Smooth muscle cell (in vitro differentiated cells): ENCODE measurements at regions not wholly inside any gene's neighbourhood (a gene's known extent, or its start where the extent isn't known, plus 50 kb on each side); places are given as distances from the start of the nearest gene placed in this dataset.

ENCODE experiments used
- DNase-seq: peaks from one replicate; lab custom pipeline; 2025; ENCODE audit not compliant: unreplicated experiment; lab: John Stamatoyannopoulos, UW
- H2AFZ ChIP-seq: fragments of 200-600 bp; sonication (generic); 2 replicates; pipeline ENCODE4 v1.6.0; 2016; ENCODE audit warnings: antibody characterized with exemption, low read depth, mild to moderate bottlenecking
- H3F3A ChIP-seq: fragments of 200-600 bp; sonication (generic); 2 replicates; pipeline ENCODE4 v1.6.0; 2017; ENCODE audit warnings: antibody characterized with exemption, low read depth
- H3K27ac ChIP-seq: fragments of 200-600 bp; sonication (generic); 2 replicates; pipeline ENCODE4 v1.5.1; 2016; ENCODE audit warnings: low read depth, mild to moderate bottlenecking
- H3K27me3 ChIP-seq: fragments of 200-600 bp; sonication (generic); 2 replicates; pipeline ENCODE4 v1.6.1; 2016; ENCODE audit warnings: low read depth, mild to moderate bottlenecking
- H3K36me3 ChIP-seq: fragments of 200-600 bp; sonication (generic); 2 replicates; pipeline ENCODE4 v1.5.1; 2016; ENCODE audit warnings: low read depth
- H3K4me1 ChIP-seq: fragments of 200-600 bp; sonication (generic); 2 replicates; pipeline ENCODE4 v1.5.1; 2016; ENCODE audit warnings: low read depth
- H3K4me2 ChIP-seq: fragments of 200-600 bp; sonication (generic); 2 replicates; pipeline ENCODE4 v1.6.0; 2016; ENCODE audit warnings: mild to moderate bottlenecking
- H3K4me3 ChIP-seq: fragments of 200-600 bp; sonication (generic); 2 replicates; pipeline ENCODE4 v1.5.1; 2016; ENCODE audit warnings: mild to moderate bottlenecking
- H3K79me2 ChIP-seq: fragments of 200-600 bp; sonication (generic); 2 replicates; pipeline ENCODE4 v1.6.0; 2016; ENCODE audit warnings: low read depth, mild to moderate bottlenecking
- H3K9ac ChIP-seq: fragments of 200-600 bp; sonication (generic); 2 replicates; pipeline ENCODE4 v1.6.0; 2016; ENCODE audit warnings: low read depth
- H3K9me3 ChIP-seq: fragments of 200-600 bp; sonication (generic); replicated peaks from 2 replicates; pipeline ENCODE4 v1.5.1; 2016; ENCODE audit warnings: low read depth
- H4K20me1 ChIP-seq: fragments of 200-600 bp; sonication (generic); 2 replicates; pipeline ENCODE4 v1.6.0; 2016; ENCODE audit warnings: low read depth
- CTCF ChIP-seq: fragments of 200-600 bp; sonication (generic); IDR thresholded peaks from 2 replicates; pipeline ENCODE4 v1.5.1; 2017; ENCODE audit warnings: borderline replicate concordance, mild to moderate bottlenecking, antibody characterized with exemption; ENCODE audit not compliant: insufficient read depth, poor library complexity, severe bottlenecking
- WGBS: methylation state at CpG from one replicate; pipeline ENCODE4 v1.1.7; 2016; ENCODE audit warnings: low lambda C conversion rate; 5-methylcytosine and 5-hydroxymethylcytosine counted together

GRCh38 chr7:45416846-45417245 is 157.3 kb upstream of the ADCY1 start:
- 91% methylated on average over 1 of the region's 1 CpG for WGBS
- no peak for DNase-seq
- no peaks in the 10 kb centered on the region for H3K4me1 ChIP-seq

GRCh38 chr7:45417268-45417667 is 156.9 kb upstream of the ADCY1 start:
- H3K27me3 ChIP-seq, result peaks cover 3% of the 10 kb centered on the region
- no peaks in the 10 kb centered on the region for H3K4me1 ChIP-seq
- H2AFZ ChIP-seq, result no peak overlapping the region
- H3K4me2 ChIP-seq, result no peak overlapping the region
- no peak overlapping the region for H3K9ac ChIP-seq
- H3K4me3 ChIP-seq, result no peak overlapping the region
- H3F3A ChIP-seq, result no peaks in the 10 kb centered on the region
- no peak for TF ChIP-seq CTCF
- H3K9me3 ChIP-seq, result no peaks in the 10 kb centered on the region
- no peaks in the 10 kb centered on the region for H4K20me1 ChIP-seq
- H3K36me3 ChIP-seq, result no peaks in the 10 kb centered on the region
- 96% methylated on average over 2 of the region's 2 CpGs for WGBS
- no peaks in the 10 kb centered on the region for H3K79me2 ChIP-seq
- no peak for DNase-seq
- H3K27ac ChIP-seq, result no peak overlapping the region

More at GRCh38 chr7:45416846-45417245, 157.3 kb upstream of the ADCY1 start:
- TF ChIP-seq CTCF, result no peak
- Histone ChIP-seq H3K4me2 (no peak overlapping the region), H3K36me3 (no peaks in the 10 kb centered on the region), H3K9ac (no peak overlapping the region), H3K9me3 (no peaks in the 10 kb centered on the region), H4K20me1 (no peaks in the 10 kb centered on the region), H3K79me2 (no peaks in the 10 kb centered on the region), H3K27me3 (peaks cover 3% of the 10 kb centered on the region), H3K27ac (no peak overlapping the region), H3F3A (no peaks in the 10 kb centered on the region), H3K4me3 (no peak overlapping the region), H2AFZ (no peak overlapping the region)

- WGBS, result 89% methylated on average over 3 of the region's 3 CpGs
- no peaks in the 10 kb centered on the region for H3K79me2 ChIP-seq
- no peaks in the 10 kb centered on the region for H3K4me1 ChIP-seq
- H3K4me2 ChIP-seq, result no peak overlapping the region
- TF ChIP-seq CTCF, result no peak
- no peak for DNase-seq
- H3K4me3 ChIP-seq, result no peak overlapping the region
- no peaks in the 10 kb centered on the region for H4K20me1 ChIP-seq
- no peaks in the 10 kb centered on the region for H3K36me3 ChIP-seq
- H3K9ac ChIP-seq, result no peak overlapping the region
- H3K9me3 ChIP-seq, result no peaks in the 10 kb centered on the region
- peaks cover 3% of the 10 kb centered on the region for H3K27me3 ChIP-seq
- H2AFZ ChIP-seq, result no peak overlapping the region
- H3K27ac ChIP-seq, result no peak overlapping the region
- H3F3A ChIP-seq, result no peaks in the 10 kb centered on the region
Measured at GRCh38 chr7:45417735-45418134, 156.4 kb upstream of the ADCY1 start.

- TF ChIP-seq CTCF, result no peak
- Histone ChIP-seq H4K20me1 (no peaks in the 10 kb centered on the region), H3K9ac (no peak overlapping the region), H3K9me3 (no peaks in the 10 kb centered on the region), H3K4me1 (no peaks in the 10 kb centered on the region), H3K79me2 (no peaks in the 10 kb centered on the region), H2AFZ (no peak overlapping the region), H3F3A (no peaks in the 10 kb centered on the region), H3K4me2 (no peak overlapping the region), H3K36me3 (no peaks in the 10 kb centered on the region), H3K4me3 (no peak overlapping the region), H3K27ac (no peak overlapping the region), H3K27me3 (peaks cover 3% of the 10 kb centered on the region)
- DNase-seq, result no peak
- 65% methylated on average over 3 of the region's 3 CpGs for WGBS
Measured at GRCh38 chr7:45420843-45421495, 153.2 kb upstream of the ADCY1 start.
